NCI-H2171 (cell line): ENCODE measurements at regions not wholly inside any gene's neighbourhood (a gene's known extent, or its start where the extent isn't known, plus 50 kb on each side); places are given as distances from the start of the nearest gene placed in this dataset.

Experiments
- DNase-seq: peaks from one replicate; lab custom pipeline; 2025; lab: John Stamatoyannopoulos, UW

GRCh38 chr6:50635429-50635828 lies 77.9 kb upstream of the TFAP2D start:
- DNase-seq = no peak

- no peak for DNase-seq
These were observed 76.1 kb upstream of the TFAP2D start for GRCh38 chr6:50637267-50637666.

- DNase-seq = no peak
These were observed 64.2 kb upstream of the TFAP2D start for GRCh38 chr6:50649086-50649485.

GRCh38 chr6:50653253-50653652 lies 60.1 kb upstream of the TFAP2D start:
- no peak for DNase-seq

GRCh38 chr6:50654155-50654554 lies 59.2 kb upstream of the TFAP2D start:
- DNase-seq = no peak

GRCh38 chr6:50655848-50656453 lies 57.4 kb upstream of the TFAP2D start:
- DNase-seq = no peak

- DNase-seq = no peak
These were observed 55.8 kb upstream of the TFAP2D start for GRCh38 chr6:50657513-50657912.

GRCh38 chr6:50658561-50658960 lies 54.8 kb upstream of the TFAP2D start:
- no peak for DNase-seq

GRCh38 chr6:50661636-50662035 lies 51.7 kb upstream of the TFAP2D start:
- DNase-seq = no peak
